Fibroblast of the aortic adventitia (primary cell): ENCODE measurements at regions not wholly inside any gene's neighbourhood (a gene's known extent, or its start where the extent isn't known, plus 50 kb on each side); places are given as distances from the start of the nearest gene placed in this dataset.

Experiments used
- DNase-seq: peaks from one replicate; pipeline ENCODE4 v3.0.0-alpha.2; 2010; ENCODE audit warnings: low read depth
- H3K4me3 ChIP-seq: 2 replicates; pipeline ENCODE4 v1.5.1; 2011; ENCODE audit warnings: low read depth, mild to moderate bottlenecking, control low read depth, low read length, moderate library complexity
- CTCF ChIP-seq: IDR thresholded peaks from 2 replicates; pipeline ENCODE4 v1.5.1; 2011; ENCODE audit warnings: mild to moderate bottlenecking, low read length, control low read depth, inconsistent platforms; ENCODE audit not compliant: insufficient read depth

- no peak for DNase-seq
- TF ChIP-seq CTCF = no peak
- H3K4me3 ChIP-seq = no peak overlapping the region
These were observed 218.4 kb downstream of the AEBP2 start for GRCh38 chr12:19657732-19658130.

- no peak for DNase-seq
- no peak for TF ChIP-seq CTCF
- H3K4me3 ChIP-seq = no peak overlapping the region
These were observed 219.8 kb downstream of the AEBP2 start for GRCh38 chr12:19659086-19659485.

- no peak overlapping the region for H3K4me3 ChIP-seq
- DNase-seq = no peak
- TF ChIP-seq CTCF = no peak
These were observed 220.2 kb downstream of the AEBP2 start for GRCh38 chr12:19659501-19659900.

GRCh38 chr12:19665121-19665900 is 226.0 kb downstream of the AEBP2 start:
- no peak for TF ChIP-seq CTCF
- no peak overlapping the region for H3K4me3 ChIP-seq
- DNase-seq = no peak

GRCh38 chr12:19666070-19666469 is 226.8 kb downstream of the AEBP2 start:
- TF ChIP-seq CTCF = no peak
- H3K4me3 ChIP-seq = no peak overlapping the region
- no peak for DNase-seq

GRCh38 chr12:19669793-19670192 is 230.5 kb downstream of the AEBP2 start:
- no peak overlapping the region for H3K4me3 ChIP-seq
- TF ChIP-seq CTCF = no peak
- no peak for DNase-seq

- DNase-seq = peak; percentile 36
- no peak for TF ChIP-seq CTCF
- no peak overlapping the region for H3K4me3 ChIP-seq
These were observed 232.4 kb downstream of the AEBP2 start for GRCh38 chr12:19671695-19672094.
